ENCODE measurements at regions not wholly inside any gene's neighbourhood (a gene's known extent, or its start where the extent isn't known, plus 50 kb on each side); places are given as distances from the start of the nearest gene placed in this dataset.
"Not testable (repeated sequence)": the region's sequence is repeated elsewhere in the genome, so short reads cannot be mapped to it uniquely, and the experiment has no call there.

- not testable (repeated sequence) for TF ChIP-seq ZNF449 (tag by site-specific recombination; IDR thresholded peaks at IDR 0.05); GLIS1 (tag by site-specific recombination; IDR thresholded peaks at IDR 0.05); ZBTB21 (tag by site-specific recombination; IDR thresholded peaks at IDR 0.05); TRIM28 (IDR thresholded peaks at IDR 0.05; ENCODE audit: borderline replicate concordance, low read length); SP2 (tag by site-specific recombination; IDR thresholded peaks at IDR 0.05); ZNF776 (tag by site-specific recombination; IDR thresholded peaks at IDR 0.05; ENCODE audit: borderline replicate concordance)
These were observed 56.5 kb upstream of the UNC93A start for GRCh38 chr6:167234576-167234975.
